Islet of Langerhans (tissue), 1 donor: ENCODE measurements at regions not wholly inside any gene's neighbourhood (a gene's known extent, or its start where the extent isn't known, plus 50 kb on each side); places are given as distances from the start of the nearest gene placed in this dataset.

Experiments
- FAIRE-seq: peaks from one replicate; lab custom pipeline; 2011; peaks lifted over from hg19 to GRCh38; lab: Jason Lieb, UNC

DNA sequence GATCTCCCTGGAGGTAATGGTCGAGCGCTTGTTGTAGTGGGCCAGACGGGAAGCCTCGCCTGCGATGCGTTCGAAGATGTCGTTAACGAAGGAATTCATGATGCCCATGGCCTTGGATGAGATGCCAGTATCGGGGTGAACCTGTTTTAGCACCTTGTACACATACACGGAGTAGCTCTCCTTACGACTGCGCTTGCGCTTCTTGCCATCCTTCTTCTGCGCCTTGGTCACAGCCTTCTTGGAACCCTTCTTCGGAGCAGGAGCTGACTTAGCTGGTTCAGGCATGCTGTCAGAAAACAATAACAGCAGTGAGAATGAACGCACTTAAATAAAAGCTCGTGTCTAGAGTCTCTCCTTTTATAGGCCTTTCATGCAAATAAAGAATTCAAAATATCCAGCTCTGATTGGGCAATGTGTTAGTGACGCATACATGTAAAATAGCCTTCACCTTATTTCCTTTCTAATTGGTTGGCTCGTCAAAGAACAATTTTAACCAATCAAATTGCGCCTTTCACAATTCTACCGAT, 129.2 kb downstream of the HFE start:
- FAIRE-seq, result peak; percentile 97

DNA sequence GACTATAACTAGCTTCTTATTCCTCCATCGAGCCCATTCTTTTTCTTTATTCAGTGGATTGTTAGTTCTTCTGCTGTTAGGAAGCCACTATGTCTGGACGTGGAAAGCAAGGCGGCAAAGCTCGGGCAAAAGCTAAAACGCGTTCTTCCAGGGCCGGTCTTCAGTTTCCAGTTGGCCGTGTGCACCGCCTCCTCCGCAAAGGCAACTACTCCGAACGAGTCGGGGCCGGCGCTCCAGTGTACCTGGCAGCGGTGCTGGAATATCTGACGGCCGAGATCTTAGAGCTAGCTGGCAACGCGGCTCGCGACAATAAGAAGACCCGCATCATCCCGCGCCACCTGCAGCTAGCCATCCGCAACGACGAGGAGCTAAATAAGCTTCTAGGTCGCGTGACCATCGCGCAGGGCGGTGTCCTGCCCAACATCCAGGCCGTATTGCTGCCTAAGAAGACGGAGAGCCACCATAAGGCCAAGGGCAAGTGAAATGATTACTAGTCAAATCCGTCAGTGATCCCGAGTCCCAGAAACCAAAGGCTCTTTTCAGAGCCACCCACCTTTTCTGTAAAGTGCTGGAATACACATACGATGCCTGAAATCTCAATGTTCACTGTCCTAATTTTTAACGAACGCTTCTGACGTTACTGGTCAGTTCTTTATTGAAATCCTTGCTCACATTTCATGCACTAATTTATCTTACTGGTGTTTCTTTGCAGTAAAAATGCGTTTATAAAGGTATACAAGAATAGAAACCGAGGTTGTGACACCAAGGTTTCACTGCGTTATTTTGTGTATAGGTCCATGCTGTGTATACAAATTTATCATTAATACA, 129.9 kb downstream of the HFE start:
- no peak for FAIRE-seq

DNA sequence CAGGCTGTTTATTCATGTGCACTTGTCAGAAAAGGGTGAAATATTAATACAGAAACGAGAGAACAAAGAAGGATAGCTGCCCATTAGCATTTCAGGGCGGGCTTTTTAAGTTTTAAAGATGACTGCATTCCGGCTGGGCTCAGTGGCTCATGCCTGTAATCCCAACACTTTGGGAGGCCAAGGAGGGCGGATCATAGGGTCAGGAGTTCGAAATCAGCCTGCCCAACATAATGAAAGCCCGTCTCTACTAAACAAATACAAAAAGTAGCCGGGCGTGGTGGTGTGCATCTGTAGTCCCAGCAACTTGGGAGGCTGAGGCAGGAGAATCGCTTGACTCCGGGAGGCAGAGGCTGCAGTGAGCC, 130.5 kb downstream of the HFE start:
- FAIRE-seq, result no peak

DNA sequence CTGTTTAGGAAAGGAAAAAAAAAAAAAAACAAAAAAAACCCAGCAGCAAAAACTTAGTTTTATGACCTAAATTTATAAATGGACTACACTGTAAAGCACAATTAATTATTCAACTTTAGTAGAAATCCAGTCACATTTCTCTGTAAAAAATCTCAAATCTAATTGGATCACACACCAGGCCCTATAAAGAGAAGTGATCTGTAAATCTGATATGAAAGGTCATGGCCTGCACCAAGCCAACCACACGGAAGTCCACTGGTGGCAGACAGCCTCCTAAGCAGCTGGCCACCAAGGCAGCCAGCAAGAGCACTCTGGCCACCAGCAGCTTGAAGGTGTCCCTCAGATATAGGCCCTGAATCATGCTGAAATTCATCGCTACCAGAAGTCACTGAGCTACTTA, 131.6 kb downstream of the HFE start:
- no peak for FAIRE-seq

DNA sequence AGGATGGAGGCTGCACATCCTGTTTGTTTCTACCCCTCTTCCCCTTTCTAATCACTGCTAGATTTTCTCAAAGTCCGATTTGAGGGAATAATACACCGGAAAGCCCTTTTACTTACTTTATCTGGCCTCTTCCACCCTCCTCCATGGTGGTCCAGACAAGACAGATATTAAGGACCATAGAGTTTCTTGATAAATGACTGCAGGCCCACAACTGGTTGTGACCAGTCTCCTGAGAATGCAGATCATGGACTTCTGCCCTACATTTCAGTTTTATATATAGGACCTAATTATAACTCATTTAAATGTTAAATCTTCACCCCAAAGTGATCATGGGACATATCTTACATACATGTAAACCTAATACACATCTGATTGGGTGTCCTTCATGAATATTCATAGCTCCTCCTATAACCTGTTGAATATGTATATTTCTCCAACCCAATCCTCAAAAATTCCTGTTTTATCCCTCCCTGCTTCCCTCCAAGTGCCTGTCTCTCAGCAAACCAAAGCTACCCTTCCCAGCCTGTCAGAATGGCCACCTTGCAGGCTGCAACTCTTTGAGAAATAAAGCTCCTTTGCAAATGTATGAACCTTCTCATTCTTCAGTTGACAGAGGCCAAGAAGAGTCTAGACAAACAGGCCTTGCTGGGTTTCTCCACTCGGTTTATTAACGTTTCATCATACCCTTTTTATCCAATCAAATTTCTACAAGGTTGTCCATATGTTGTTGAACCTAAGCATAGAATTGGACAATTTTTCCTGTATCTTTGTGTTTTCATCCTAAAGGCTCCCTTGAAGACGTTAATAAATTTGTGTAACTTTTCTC, 133.1 kb downstream of the HFE start:
- no peak for FAIRE-seq

GRCh38 chr6:26221186-26221585, 134.0 kb downstream of the HFE start:
- no peak for FAIRE-seq

- FAIRE-seq, result no peak
Observed at GRCh38 chr6:26222571-26222970, 135.3 kb downstream of the HFE start.

- FAIRE-seq, result no peak
Observed at GRCh38 chr6:26223228-26223627, 136.0 kb downstream of the HFE start.

DNA sequence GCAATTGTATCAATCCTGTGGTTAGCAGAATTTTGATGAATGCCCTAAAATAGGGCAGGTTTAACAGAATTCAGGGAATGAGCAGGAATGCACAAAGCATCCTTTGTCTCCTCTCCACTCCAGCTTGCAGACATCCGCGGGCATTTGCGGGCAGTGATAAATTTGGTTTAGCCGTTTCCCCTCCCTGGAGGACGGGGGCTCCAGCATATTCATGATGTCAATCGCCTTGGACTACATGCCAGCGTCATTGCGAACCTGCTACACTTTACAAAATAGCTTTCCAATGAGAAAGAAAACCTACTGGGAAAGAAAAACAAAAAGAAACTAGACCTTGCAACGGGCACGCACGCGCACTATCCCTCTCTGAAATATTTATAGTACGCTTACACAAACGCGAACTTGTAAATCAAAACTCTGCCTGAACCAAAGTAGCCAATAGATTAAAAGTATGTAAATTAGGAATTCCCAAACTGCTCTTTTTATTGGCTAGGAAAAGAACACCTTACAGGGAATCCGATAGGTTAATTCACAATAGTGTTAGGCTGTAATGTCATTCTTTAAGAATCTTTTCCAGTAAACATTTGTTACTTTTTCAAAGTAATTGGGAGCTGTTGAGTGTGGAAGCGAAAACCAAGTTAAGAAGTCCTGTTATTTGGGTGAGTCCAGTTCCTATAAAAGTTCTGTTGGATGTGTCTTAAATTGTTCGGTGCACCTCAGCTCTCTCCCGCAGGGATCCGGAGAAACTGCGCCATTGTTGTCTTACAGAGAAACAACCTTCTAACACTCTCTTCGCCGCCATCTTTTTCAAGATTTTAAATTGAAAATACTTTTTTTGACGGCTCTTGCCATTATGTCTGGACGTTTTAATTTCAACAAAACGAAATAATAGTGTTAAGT, 136.7 kb downstream of the HFE start:
- peak; percentile 73 for FAIRE-seq

DNA sequence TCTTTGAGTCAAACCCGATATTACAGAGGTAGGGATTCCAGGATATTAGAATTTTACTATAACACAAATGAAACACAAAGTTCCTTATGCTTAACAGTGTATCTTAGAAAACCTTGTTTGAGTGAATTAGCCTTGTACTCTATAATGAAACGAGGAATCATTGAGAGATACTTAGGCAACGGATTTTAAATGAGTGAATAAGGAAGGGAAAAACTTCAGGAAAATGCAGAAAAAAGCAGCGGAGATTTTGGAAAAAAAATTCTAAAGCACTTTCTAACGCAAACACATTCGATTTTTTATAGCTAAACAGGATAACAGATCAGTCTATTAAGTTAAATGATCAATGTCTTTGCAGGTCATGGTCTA, 137.3 kb downstream of the HFE start:
- FAIRE-seq, result peak; percentile 27

DNA sequence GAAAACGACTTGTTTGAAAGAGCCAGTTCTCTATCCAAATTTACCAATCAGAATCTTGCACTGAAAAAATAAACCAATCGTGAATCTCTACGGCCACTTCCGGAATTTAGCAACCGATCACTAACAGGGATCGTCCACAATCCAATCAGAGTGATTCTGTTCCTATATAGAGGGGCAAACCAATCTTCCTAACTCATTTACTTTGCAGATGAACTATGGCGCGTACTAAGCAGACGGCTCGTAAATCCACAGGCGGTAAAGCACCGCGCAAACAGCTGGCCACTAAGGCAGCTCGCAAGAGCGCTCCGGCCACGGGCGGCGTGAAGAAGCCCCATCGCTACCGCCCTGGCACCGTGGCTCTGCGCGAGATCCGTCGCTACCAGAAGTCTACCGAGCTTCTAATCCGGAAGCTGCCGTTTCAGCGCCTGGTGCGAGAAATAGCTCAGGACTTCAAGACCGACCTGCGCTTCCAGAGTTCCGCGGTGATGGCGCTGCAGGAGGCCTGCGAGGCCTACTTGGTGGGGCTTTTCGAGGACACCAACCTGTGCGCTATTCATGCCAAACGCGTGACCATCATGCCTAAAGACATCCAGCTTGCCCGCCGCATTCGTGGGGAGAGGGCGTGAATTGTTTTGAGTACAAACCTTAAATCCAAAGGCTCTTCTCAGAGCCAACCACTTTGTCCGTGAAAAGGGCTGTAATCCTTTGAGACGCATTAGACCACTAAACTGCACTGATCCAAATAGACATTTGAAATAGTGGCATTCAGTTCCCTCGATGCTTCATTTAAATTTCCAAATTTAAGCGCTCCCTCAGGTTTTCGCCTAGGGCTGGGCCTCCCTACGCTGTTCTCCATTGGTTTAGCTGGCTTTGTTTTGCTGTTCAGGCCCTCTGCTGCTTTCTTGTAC, 138.0 kb downstream of the HFE start:
- no peak for FAIRE-seq

GRCh38 chr6:26225848-26226578, 138.8 kb downstream of the HFE start:
- no peak for FAIRE-seq

DNA sequence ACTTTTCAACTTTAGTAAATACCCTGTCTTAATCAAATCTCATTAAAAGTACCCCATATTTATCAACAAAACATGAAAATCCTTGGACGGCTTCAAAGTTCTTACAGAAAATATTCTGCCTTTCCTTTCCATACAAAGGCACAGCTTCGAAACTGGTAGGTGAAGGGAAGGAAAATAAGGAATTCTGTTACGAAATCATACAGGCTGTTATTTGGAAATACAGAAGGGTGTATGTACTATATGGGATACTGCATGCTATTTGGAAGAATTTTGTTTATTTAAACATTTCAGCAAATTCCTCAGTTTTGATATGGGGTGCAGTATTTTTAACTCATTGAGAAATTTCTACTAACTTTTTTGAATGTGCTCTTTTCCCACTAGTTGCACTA, 138.4 kb upstream of the BTN3A2 start:
- FAIRE-seq, result no peak

DNA sequence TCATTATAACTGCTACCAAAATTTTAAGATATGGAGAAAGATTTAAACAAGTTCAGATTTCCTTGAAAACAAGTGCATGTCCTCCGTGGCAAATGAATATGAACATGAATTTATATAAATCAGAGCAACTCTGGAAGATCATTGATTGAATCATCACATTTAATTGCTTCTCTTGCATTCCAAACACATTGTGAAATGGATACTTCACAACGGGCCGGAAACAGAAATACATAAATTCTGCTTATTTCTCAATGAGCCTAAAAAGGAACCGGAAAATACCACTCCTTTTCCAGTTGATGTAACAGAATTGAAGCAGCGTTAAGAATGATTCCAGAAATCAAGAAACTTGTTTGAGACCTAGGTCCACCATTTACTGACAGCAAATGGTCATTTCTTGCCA, 134.6 kb upstream of the BTN3A2 start:
- FAIRE-seq, result no peak

- FAIRE-seq, result no peak
Observed at GRCh38 chr6:26231006-26231587, 133.9 kb upstream of the BTN3A2 start.

- no peak for FAIRE-seq
Observed at GRCh38 chr6:26232306-26232939, 132.6 kb upstream of the BTN3A2 start.

GRCh38 chr6:26232940-26233648, 131.9 kb upstream of the BTN3A2 start:
- FAIRE-seq, result no peak

- FAIRE-seq, result no peak
Observed at GRCh38 chr6:26233649-26234420, 131.2 kb upstream of the BTN3A2 start.
